ENCODE measurements at regions not wholly inside any gene's neighbourhood (a gene's known extent, or its start where the extent isn't known, plus 50 kb on each side); places are given as distances from the start of the nearest gene placed in this dataset.
"Not testable (repeated sequence)": the region's sequence is repeated elsewhere in the genome, so short reads cannot be mapped to it uniquely, and the experiment has no call there.

- DNase-seq, result no peak
- Histone ChIP-seq H3K4me1 (ENCODE audit: insufficient read depth, low read length) (no peaks in the 10 kb centered on the region), H3K36me3 (ENCODE audit: insufficient read depth, low read length) (no peaks in the 10 kb centered on the region), H3K9me3 (ENCODE audit: low read length) (no peaks in the 10 kb centered on the region), H3K27ac (ENCODE audit: low read depth, low read length) (no peak overlapping the region), H3K27me3 (ENCODE audit: insufficient read depth, low read length, poor library complexity, severe bottlenecking) (no peaks in the 10 kb centered on the region), H3K4me3 (ENCODE audit: low read length) (no peak overlapping the region)
- Mint-ChIP-seq H3K36me3 (no peaks in the 10 kb centered on the region), H3K9me3 (peaks cover 0 to 3% (median 0%) of the 10 kb centered on the region in 5 donors), H3K4me1 (no peaks in the 10 kb centered on the region), H3K27me3 (no peaks in the 10 kb centered on the region), H3K27ac (no peak overlapping the region), H3K4me3 (no peak overlapping the region)
- CTCF ChIA-PET, result no interaction called here
- POLR2A ChIA-PET, result no interaction called here
Measured at GRCh38 chr1:196009362-196009761, 598.9 kb downstream of the KCNT2 start.

- Mint-ChIP-seq H3K36me3 (no peaks in the 10 kb centered on the region), H3K4me1 (no peaks in the 10 kb centered on the region), H3K27ac (no peak overlapping the region), H3K4me3 (no peak overlapping the region), H3K27me3 (peaks cover 0 to 2% of the 10 kb centered on the region in 2 donors), H3K9me3 (peaks cover 0 to 3% (median 0%) of the 10 kb centered on the region in 5 donors)
- Histone ChIP-seq H3K9me3 (ENCODE audit: low read length) (no peaks in the 10 kb centered on the region), H3K4me3 (ENCODE audit: low read length) (no peak overlapping the region), H3K4me1 (ENCODE audit: insufficient read depth, low read length) (no peaks in the 10 kb centered on the region), H3K27ac (ENCODE audit: low read depth, low read length) (no peak overlapping the region), H3K27me3 (ENCODE audit: insufficient read depth, low read length, poor library complexity, severe bottlenecking) (no peaks in the 10 kb centered on the region), H3K36me3 (ENCODE audit: insufficient read depth, low read length) (no peaks in the 10 kb centered on the region)
- ChIA-PET POLR2A (no interaction called here), CTCF (no interaction called here)
- no peak for DNase-seq
Measured at GRCh38 chr1:196007763-196008162, 600.5 kb downstream of the KCNT2 start.

- peaks cover 0 to 2% of the 10 kb centered on the region in 2 donors for H3K27me3 Mint-ChIP-seq
- peaks cover 0 to 7% (median 0%) of the 10 kb centered on the region in 5 donors for H3K9me3 Mint-ChIP-seq
- CTCF ChIA-PET, result no interaction called here
- no peaks in the 10 kb centered on the region for H3K36me3 Mint-ChIP-seq
- no peak for DNase-seq
- no peaks in the 10 kb centered on the region for H3K36me3 ChIP-seq (ENCODE audit: insufficient read depth, low read length)
- H3K27me3 ChIP-seq (ENCODE audit: insufficient read depth, low read length, poor library complexity, severe bottlenecking), result no peaks in the 10 kb centered on the region
- POLR2A ChIA-PET, result no interaction called here
- H3K4me3 ChIP-seq (ENCODE audit: low read length), result no peak overlapping the region
- H3K4me1 Mint-ChIP-seq, result no peaks in the 10 kb centered on the region
- H3K9me3 ChIP-seq (ENCODE audit: low read length), result no peaks in the 10 kb centered on the region
- H3K27ac ChIP-seq (ENCODE audit: low read depth, low read length), result no peak overlapping the region
- no peak overlapping the region for H3K27ac Mint-ChIP-seq
- H3K4me1 ChIP-seq (ENCODE audit: insufficient read depth, low read length), result no peaks in the 10 kb centered on the region
- no peak overlapping the region for H3K4me3 Mint-ChIP-seq
Measured at GRCh38 chr1:196005426-196005825, 602.8 kb downstream of the KCNT2 start.

- H3K36me3 Mint-ChIP-seq; H3K27me3 ChIP-seq (ENCODE audit: insufficient read depth, low read length, poor library complexity, severe bottlenecking); DNase-seq; H3K9me3 Mint-ChIP-seq; H3K4me3 Mint-ChIP-seq; H3K4me3 ChIP-seq (ENCODE audit: low read length); H3K9me3 ChIP-seq (ENCODE audit: low read length); POLR2A ChIA-PET; H3K27ac Mint-ChIP-seq; CTCF ChIA-PET; H3K27me3 Mint-ChIP-seq; H3K4me1 Mint-ChIP-seq; H3K36me3 ChIP-seq (ENCODE audit: insufficient read depth, low read length); H3K4me1 ChIP-seq (ENCODE audit: insufficient read depth, low read length); H3K27ac ChIP-seq (ENCODE audit: low read depth, low read length): not testable (repeated sequence)
Measured at GRCh38 chr1:196004388-196004787, 603.9 kb downstream of the KCNT2 start.

GRCh38 chr1:196002906-196003305 lies 605.3 kb downstream of the KCNT2 start:
- Mint-ChIP-seq H3K4me1 (no peaks in the 10 kb centered on the region), H3K27me3 (peaks cover 0 to 2% of the 10 kb centered on the region in 2 donors), H3K36me3 (no peaks in the 10 kb centered on the region), H3K4me3 (no peak overlapping the region), H3K27ac (no peak overlapping the region), H3K9me3 (peaks cover 0 to 15% (median 0%) of the 10 kb centered on the region in 5 donors)
- H3K27ac ChIP-seq (ENCODE audit: low read depth, low read length), result no peak overlapping the region
- H3K27me3 ChIP-seq (ENCODE audit: insufficient read depth, low read length, poor library complexity, severe bottlenecking), result no peaks in the 10 kb centered on the region
- H3K9me3 ChIP-seq (ENCODE audit: low read length), result no peaks in the 10 kb centered on the region
- ChIA-PET POLR2A (no interaction called here), CTCF (no interaction called here)
- H3K36me3 ChIP-seq (ENCODE audit: insufficient read depth, low read length), result no peaks in the 10 kb centered on the region
- DNase-seq, result no peak
- no peak overlapping the region for H3K4me3 ChIP-seq (ENCODE audit: low read length)
- H3K4me1 ChIP-seq (ENCODE audit: insufficient read depth, low read length), result no peaks in the 10 kb centered on the region

GRCh38 chr1:196002296-196002695 lies 605.9 kb downstream of the KCNT2 start:
- H3K27ac ChIP-seq (ENCODE audit: low read depth, low read length); H3K27me3 Mint-ChIP-seq; H3K9me3 ChIP-seq (ENCODE audit: low read length); CTCF ChIA-PET; POLR2A ChIA-PET; H3K36me3 Mint-ChIP-seq; H3K4me1 Mint-ChIP-seq; H3K4me3 ChIP-seq (ENCODE audit: low read length); H3K4me3 Mint-ChIP-seq; H3K27me3 ChIP-seq (ENCODE audit: insufficient read depth, low read length, poor library complexity, severe bottlenecking); H3K27ac Mint-ChIP-seq; DNase-seq; H3K4me1 ChIP-seq (ENCODE audit: insufficient read depth, low read length); H3K36me3 ChIP-seq (ENCODE audit: insufficient read depth, low read length): not testable (repeated sequence)
- peaks cover 0 to 15% (median 0%) of the 10 kb centered on the region in 5 donors for H3K9me3 Mint-ChIP-seq

- ChIA-PET CTCF (no interaction called here), POLR2A (no interaction called here)
- Mint-ChIP-seq H3K4me1 (no peaks in the 10 kb centered on the region), H3K27me3 (peaks cover 0 to 2% of the 10 kb centered on the region in 2 donors), H3K36me3 (no peaks in the 10 kb centered on the region), H3K4me3 (no peak overlapping the region), H3K27ac (no peak overlapping the region), H3K9me3 (peaks cover 0 to 12% (median 0%) of the 10 kb centered on the region in 5 donors)
- no peak for DNase-seq
- Histone ChIP-seq H3K9me3 (ENCODE audit: low read length) (no peaks in the 10 kb centered on the region), H3K27ac (ENCODE audit: low read depth, low read length) (no peak overlapping the region), H3K36me3 (ENCODE audit: insufficient read depth, low read length) (no peaks in the 10 kb centered on the region), H3K4me3 (ENCODE audit: low read length) (no peak overlapping the region), H3K27me3 (ENCODE audit: insufficient read depth, low read length, poor library complexity, severe bottlenecking) (no peaks in the 10 kb centered on the region), H3K4me1 (ENCODE audit: insufficient read depth, low read length) (no peaks in the 10 kb centered on the region)
Measured at GRCh38 chr1:196001188-196001587, 607.1 kb downstream of the KCNT2 start.

GRCh38 chr1:195999022-195999421 lies 609.2 kb downstream of the KCNT2 start:
- POLR2A ChIA-PET, result no interaction called here
- H3K4me1 Mint-ChIP-seq, result no peaks in the 10 kb centered on the region
- no peak overlapping the region for H3K27ac ChIP-seq (ENCODE audit: low read depth, low read length)
- peaks cover 0 to 12% (median 0%) of the 10 kb centered on the region in 5 donors for H3K9me3 Mint-ChIP-seq
- no peaks in the 10 kb centered on the region for H3K9me3 ChIP-seq (ENCODE audit: low read length)
- no peaks in the 10 kb centered on the region for H3K27me3 Mint-ChIP-seq
- H3K27ac Mint-ChIP-seq, result no peak overlapping the region
- H3K36me3 Mint-ChIP-seq, result no peaks in the 10 kb centered on the region
- no peaks in the 10 kb centered on the region for H3K4me1 ChIP-seq (ENCODE audit: insufficient read depth, low read length)
- H3K4me3 ChIP-seq (ENCODE audit: low read length), result no peak overlapping the region
- no peaks in the 10 kb centered on the region for H3K27me3 ChIP-seq (ENCODE audit: insufficient read depth, low read length, poor library complexity, severe bottlenecking)
- no peak for DNase-seq
- H3K4me3 Mint-ChIP-seq, result no peak overlapping the region
- CTCF ChIA-PET, result no interaction called here
- no peaks in the 10 kb centered on the region for H3K36me3 ChIP-seq (ENCODE audit: insufficient read depth, low read length)

GRCh38 chr1:195981448-195982139 lies 626.6 kb downstream of the KCNT2 start:
- Histone ChIP-seq H3K4me1 (ENCODE audit: insufficient read depth, low read length) (no peaks in the 10 kb centered on the region), H3K36me3 (ENCODE audit: insufficient read depth, low read length) (no peaks in the 10 kb centered on the region), H3K4me3 (ENCODE audit: low read length) (no peak overlapping the region), H3K27me3 (ENCODE audit: insufficient read depth, low read length, poor library complexity, severe bottlenecking) (no peaks in the 10 kb centered on the region), H3K27ac (ENCODE audit: low read depth, low read length) (no peak overlapping the region), H3K9me3 (ENCODE audit: low read length) (no peaks in the 10 kb centered on the region)
- POLR2A ChIA-PET, result no interaction called here
- no peak for DNase-seq
- no peak overlapping the region for H3K27ac Mint-ChIP-seq
- peaks cover 0 to 8% (median 0%) of the 10 kb centered on the region in 5 donors for H3K9me3 Mint-ChIP-seq
- no peak overlapping the region for H3K4me3 Mint-ChIP-seq
- H3K27me3 Mint-ChIP-seq, result no peaks in the 10 kb centered on the region
- H3K36me3 Mint-ChIP-seq, result no peaks in the 10 kb centered on the region
- CTCF ChIA-PET, result no interaction called here
- no peaks in the 10 kb centered on the region for H3K4me1 Mint-ChIP-seq
